K562 (cell line): ENCODE measurements at regions not wholly inside any gene's neighbourhood (a gene's known extent, or its start where the extent isn't known, plus 50 kb on each side); places are given as distances from the start of the nearest gene placed in this dataset.

Source experiments
- CBFA2T3 ChIP-seq: fragments of 450-650 bp; IDR thresholded peaks from 2 replicates; pipeline ENCODE4 v1.6.1; 2017
- EP400 ChIP-seq: fragments of 450-650 bp; IDR thresholded peaks from 2 replicates; pipeline ENCODE4 v1.6.1; 2017; ENCODE audit warnings: antibody characterized with exemption, mild to moderate bottlenecking, moderate library complexity
- SOX6 ChIP-seq: fragments of 450-650 bp; IDR thresholded peaks from 2 replicates; pipeline ENCODE4 v1.6.1; 2014; ENCODE audit warnings: mild to moderate bottlenecking
- ZNF175 ChIP-seq: fragments of 200-800 bp; sonication (Bioruptor generic); IDR thresholded peaks from 2 replicates; pipeline ENCODE4 v1.6.1; 2016; ENCODE audit warnings: low read depth, mild to moderate bottlenecking, missing genetic modification characterization, missing compliant biosample characterization
- TF ChIP-seq, protein P1 (sequence below), 2 experiments: fragments of 450-650 bp; formaldehyde crosslinking in 1 of 2; IDR thresholded peaks; 2 replicates each; pipeline versions ENCODE4 v1.4.0 to v1.6.1; 2014 to 2020; ENCODE audit warnings: mild to moderate bottlenecking in 2 of 2, borderline replicate concordance in 1 of 2, low read depth in 1 of 2
- TF ChIP-seq, protein P2 (sequence below): fragments of 450-650 bp; IDR thresholded peaks from 2 replicates; pipeline ENCODE4 v1.6.1; 2016; ENCODE audit warnings: mild to moderate bottlenecking, moderate library complexity
- TF ChIP-seq, protein P3 (sequence below): fragments of 450-650 bp; IDR thresholded peaks from 2 replicates; pipeline ENCODE4 v1.6.1; 2016; ENCODE audit warnings: antibody characterized with exemption

DNA sequence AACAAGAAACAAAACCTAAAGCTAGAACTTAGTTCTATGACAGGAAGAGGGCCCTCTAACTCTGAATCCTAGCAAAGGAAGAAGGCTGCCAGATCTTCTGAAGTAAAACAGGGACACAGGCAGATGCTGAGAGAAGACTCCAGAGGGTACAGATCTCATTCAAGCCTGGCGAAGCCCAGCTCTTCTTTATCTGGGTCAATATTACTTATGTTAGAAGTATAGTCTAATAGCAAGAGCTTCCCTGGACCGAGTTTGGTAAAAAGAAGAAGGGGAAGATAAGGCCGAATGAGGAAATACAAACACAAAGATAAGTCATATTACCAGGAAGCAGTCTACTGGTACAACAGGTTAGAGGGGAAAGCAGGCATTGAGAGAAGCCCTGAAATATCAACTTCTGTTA lies 79.9 kb upstream of the CCDC91 start (continued):
- TF ChIP-seq, protein P1, sequence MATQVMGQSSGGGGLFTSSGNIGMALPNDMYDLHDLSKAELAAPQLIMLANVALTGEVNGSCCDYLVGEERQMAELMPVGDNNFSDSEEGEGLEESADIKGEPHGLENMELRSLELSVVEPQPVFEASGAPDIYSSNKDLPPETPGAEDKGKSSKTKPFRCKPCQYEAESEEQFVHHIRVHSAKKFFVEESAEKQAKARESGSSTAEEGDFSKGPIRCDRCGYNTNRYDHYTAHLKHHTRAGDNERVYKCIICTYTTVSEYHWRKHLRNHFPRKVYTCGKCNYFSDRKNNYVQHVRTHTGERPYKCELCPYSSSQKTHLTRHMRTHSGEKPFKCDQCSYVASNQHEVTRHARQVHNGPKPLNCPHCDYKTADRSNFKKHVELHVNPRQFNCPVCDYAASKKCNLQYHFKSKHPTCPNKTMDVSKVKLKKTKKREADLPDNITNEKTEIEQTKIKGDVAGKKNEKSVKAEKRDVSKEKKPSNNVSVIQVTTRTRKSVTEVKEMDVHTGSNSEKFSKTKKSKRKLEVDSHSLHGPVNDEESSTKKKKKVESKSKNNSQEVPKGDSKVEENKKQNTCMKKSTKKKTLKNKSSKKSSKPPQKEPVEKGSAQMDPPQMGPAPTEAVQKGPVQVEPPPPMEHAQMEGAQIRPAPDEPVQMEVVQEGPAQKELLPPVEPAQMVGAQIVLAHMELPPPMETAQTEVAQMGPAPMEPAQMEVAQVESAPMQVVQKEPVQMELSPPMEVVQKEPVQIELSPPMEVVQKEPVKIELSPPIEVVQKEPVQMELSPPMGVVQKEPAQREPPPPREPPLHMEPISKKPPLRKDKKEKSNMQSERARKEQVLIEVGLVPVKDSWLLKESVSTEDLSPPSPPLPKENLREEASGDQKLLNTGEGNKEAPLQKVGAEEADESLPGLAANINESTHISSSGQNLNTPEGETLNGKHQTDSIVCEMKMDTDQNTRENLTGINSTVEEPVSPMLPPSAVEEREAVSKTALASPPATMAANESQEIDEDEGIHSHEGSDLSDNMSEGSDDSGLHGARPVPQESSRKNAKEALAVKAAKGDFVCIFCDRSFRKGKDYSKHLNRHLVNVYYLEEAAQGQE (IDR thresholded peaks at IDR 0.05; ENCODE audit: borderline replicate concordance) = peak; percentile 61
- TF ChIP-seq, protein P1 (CRISPR knock-in tag; IDR thresholded peaks at IDR 0.05; ENCODE audit: low read depth) = no peak
- TF ChIP-seq CBFA2T3 (peak; percentile 31), EP400 (0 out of 2 replicates have a peak, but pooled peaks have one; percentile 16), SOX6 (no peak), ZNF175 (no peak)
- TF ChIP-seq, protein P2, sequence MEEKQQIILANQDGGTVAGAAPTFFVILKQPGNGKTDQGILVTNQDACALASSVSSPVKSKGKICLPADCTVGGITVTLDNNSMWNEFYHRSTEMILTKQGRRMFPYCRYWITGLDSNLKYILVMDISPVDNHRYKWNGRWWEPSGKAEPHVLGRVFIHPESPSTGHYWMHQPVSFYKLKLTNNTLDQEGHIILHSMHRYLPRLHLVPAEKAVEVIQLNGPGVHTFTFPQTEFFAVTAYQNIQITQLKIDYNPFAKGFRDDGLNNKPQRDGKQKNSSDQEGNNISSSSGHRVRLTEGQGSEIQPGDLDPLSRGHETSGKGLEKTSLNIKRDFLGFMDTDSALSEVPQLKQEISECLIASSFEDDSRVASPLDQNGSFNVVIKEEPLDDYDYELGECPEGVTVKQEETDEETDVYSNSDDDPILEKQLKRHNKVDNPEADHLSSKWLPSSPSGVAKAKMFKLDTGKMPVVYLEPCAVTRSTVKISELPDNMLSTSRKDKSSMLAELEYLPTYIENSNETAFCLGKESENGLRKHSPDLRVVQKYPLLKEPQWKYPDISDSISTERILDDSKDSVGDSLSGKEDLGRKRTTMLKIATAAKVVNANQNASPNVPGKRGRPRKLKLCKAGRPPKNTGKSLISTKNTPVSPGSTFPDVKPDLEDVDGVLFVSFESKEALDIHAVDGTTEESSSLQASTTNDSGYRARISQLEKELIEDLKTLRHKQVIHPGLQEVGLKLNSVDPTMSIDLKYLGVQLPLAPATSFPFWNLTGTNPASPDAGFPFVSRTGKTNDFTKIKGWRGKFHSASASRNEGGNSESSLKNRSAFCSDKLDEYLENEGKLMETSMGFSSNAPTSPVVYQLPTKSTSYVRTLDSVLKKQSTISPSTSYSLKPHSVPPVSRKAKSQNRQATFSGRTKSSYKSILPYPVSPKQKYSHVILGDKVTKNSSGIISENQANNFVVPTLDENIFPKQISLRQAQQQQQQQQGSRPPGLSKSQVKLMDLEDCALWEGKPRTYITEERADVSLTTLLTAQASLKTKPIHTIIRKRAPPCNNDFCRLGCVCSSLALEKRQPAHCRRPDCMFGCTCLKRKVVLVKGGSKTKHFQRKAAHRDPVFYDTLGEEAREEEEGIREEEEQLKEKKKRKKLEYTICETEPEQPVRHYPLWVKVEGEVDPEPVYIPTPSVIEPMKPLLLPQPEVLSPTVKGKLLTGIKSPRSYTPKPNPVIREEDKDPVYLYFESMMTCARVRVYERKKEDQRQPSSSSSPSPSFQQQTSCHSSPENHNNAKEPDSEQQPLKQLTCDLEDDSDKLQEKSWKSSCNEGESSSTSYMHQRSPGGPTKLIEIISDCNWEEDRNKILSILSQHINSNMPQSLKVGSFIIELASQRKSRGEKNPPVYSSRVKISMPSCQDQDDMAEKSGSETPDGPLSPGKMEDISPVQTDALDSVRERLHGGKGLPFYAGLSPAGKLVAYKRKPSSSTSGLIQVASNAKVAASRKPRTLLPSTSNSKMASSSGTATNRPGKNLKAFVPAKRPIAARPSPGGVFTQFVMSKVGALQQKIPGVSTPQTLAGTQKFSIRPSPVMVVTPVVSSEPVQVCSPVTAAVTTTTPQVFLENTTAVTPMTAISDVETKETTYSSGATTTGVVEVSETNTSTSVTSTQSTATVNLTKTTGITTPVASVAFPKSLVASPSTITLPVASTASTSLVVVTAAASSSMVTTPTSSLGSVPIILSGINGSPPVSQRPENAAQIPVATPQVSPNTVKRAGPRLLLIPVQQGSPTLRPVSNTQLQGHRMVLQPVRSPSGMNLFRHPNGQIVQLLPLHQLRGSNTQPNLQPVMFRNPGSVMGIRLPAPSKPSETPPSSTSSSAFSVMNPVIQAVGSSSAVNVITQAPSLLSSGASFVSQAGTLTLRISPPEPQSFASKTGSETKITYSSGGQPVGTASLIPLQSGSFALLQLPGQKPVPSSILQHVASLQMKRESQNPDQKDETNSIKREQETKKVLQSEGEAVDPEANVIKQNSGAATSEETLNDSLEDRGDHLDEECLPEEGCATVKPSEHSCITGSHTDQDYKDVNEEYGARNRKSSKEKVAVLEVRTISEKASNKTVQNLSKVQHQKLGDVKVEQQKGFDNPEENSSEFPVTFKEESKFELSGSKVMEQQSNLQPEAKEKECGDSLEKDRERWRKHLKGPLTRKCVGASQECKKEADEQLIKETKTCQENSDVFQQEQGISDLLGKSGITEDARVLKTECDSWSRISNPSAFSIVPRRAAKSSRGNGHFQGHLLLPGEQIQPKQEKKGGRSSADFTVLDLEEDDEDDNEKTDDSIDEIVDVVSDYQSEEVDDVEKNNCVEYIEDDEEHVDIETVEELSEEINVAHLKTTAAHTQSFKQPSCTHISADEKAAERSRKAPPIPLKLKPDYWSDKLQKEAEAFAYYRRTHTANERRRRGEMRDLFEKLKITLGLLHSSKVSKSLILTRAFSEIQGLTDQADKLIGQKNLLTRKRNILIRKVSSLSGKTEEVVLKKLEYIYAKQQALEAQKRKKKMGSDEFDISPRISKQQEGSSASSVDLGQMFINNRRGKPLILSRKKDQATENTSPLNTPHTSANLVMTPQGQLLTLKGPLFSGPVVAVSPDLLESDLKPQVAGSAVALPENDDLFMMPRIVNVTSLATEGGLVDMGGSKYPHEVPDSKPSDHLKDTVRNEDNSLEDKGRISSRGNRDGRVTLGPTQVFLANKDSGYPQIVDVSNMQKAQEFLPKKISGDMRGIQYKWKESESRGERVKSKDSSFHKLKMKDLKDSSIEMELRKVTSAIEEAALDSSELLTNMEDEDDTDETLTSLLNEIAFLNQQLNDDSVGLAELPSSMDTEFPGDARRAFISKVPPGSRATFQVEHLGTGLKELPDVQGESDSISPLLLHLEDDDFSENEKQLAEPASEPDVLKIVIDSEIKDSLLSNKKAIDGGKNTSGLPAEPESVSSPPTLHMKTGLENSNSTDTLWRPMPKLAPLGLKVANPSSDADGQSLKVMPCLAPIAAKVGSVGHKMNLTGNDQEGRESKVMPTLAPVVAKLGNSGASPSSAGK = no peak
- TF ChIP-seq, protein P3, sequence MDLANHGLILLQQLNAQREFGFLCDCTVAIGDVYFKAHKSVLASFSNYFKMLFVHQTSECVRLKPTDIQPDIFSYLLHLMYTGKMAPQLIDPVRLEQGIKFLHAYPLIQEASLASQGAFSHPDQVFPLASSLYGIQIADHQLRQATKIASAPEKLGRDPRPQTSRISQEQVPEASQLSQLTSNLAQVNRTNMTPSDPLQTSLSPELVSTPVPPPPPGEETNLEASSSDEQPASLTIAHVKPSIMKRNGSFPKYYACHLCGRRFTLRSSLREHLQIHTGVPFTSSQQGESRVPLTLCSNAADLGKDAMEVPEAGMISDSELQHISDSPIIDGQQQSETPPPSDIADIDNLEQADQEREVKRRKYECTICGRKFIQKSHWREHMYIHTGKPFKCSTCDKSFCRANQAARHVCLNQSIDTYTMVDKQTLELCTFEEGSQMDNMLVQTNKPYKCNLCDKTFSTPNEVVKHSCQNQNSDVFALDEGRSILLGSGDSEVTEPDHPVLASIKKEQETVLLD = no peak
